ENCODE measurements at regions not wholly inside any gene's neighbourhood (a gene's known extent, or its start where the extent isn't known, plus 50 kb on each side); places are given as distances from the start of the nearest gene placed in this dataset.

DNA sequence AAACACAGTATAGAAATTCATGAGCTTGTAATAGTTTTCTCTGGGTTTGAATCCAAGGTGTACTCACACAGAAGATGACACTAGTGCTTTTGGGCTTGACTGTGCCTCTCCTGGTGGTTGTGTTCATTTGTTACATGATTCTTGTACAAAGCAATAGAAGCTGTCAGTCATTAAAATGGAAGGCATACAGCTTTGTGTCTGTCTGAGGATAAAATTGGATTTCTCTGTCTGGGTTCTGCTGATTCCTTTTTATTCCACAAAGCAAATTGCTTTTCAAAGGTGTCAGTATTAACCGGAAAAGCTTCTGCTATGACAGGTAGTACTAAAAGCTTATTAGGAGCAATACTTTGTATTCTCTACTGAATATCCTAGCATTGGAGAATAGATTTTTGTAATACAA is 361.2 kb downstream of the SLC6A15 start:
- TF ChIP-seq BHLHE40 (IDR thresholded peaks at IDR 0.05; ENCODE audit: low read depth, low read length) (no peak), POLR2A (IDR thresholded peaks at IDR 0.05; ENCODE audit: low read length) (no peak), RARB (CRISPR knock-in tag; IDR thresholded peaks at IDR 0.05) (no peak), MAZ (IDR thresholded peaks at IDR 0.05; ENCODE audit: borderline replicate concordance, low read depth, low read length) (no peak), CBX2 (IDR thresholded peaks at IDR 0.05; ENCODE audit: borderline replicate concordance, low read depth) (no peak), KDM5A (IDR thresholded peaks at IDR 0.05) (no peak), EP300 (IDR thresholded peaks at IDR 0.05) (no peak)
- TF ChIP-seq, protein P1, sequence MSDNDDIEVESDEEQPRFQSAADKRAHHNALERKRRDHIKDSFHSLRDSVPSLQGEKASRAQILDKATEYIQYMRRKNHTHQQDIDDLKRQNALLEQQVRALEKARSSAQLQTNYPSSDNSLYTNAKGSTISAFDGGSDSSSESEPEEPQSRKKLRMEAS (IDR thresholded peaks at IDR 0.05), result no peak
- TF ChIP-seq, protein P2, sequence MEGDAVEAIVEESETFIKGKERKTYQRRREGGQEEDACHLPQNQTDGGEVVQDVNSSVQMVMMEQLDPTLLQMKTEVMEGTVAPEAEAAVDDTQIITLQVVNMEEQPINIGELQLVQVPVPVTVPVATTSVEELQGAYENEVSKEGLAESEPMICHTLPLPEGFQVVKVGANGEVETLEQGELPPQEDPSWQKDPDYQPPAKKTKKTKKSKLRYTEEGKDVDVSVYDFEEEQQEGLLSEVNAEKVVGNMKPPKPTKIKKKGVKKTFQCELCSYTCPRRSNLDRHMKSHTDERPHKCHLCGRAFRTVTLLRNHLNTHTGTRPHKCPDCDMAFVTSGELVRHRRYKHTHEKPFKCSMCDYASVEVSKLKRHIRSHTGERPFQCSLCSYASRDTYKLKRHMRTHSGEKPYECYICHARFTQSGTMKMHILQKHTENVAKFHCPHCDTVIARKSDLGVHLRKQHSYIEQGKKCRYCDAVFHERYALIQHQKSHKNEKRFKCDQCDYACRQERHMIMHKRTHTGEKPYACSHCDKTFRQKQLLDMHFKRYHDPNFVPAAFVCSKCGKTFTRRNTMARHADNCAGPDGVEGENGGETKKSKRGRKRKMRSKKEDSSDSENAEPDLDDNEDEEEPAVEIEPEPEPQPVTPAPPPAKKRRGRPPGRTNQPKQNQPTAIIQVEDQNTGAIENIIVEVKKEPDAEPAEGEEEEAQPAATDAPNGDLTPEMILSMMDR (IDR thresholded peaks at IDR 0.05), result no peak

All from A549 (cell line).